GM10847 (cell line): ENCODE measurements at regions not wholly inside any gene's neighbourhood (a gene's known extent, or its start where the extent isn't known, plus 50 kb on each side); places are given as distances from the start of the nearest gene placed in this dataset.

Experiments
- POLR2A ChIP-seq: IDR thresholded peaks from 2 replicates; pipeline ENCODE4 v1.6.1; 2011; ENCODE audit not compliant: insufficient read length; ENCODE audit errors: extremely low read depth

- TF ChIP-seq POLR2A = no peak
Observed at GRCh38 chr20:1786486-1786885, 108.7 kb upstream of the SIRPA start.

GRCh38 chr20:1784586-1784985, 110.6 kb upstream of the SIRPA start:
- no peak for TF ChIP-seq POLR2A

- TF ChIP-seq POLR2A = no peak
Observed at GRCh38 chr20:1783245-1783644, 112.0 kb upstream of the SIRPA start.

- no peak for TF ChIP-seq POLR2A
Observed at GRCh38 chr20:1782181-1782580, 113.0 kb upstream of the SIRPA start.

- no peak for TF ChIP-seq POLR2A
Observed at GRCh38 chr20:1779567-1779966, 115.6 kb upstream of the SIRPA start.

GRCh38 chr20:1778338-1778737, 116.9 kb upstream of the SIRPA start:
- TF ChIP-seq POLR2A = no peak

- no peak for TF ChIP-seq POLR2A
Observed at GRCh38 chr20:1777476-1777820, 117.8 kb upstream of the SIRPA start.

- TF ChIP-seq POLR2A = no peak
Observed at GRCh38 chr20:1776681-1777475, 118.3 kb upstream of the SIRPA start.

- no peak for TF ChIP-seq POLR2A
Observed at GRCh38 chr20:1775117-1775516, 117.5 kb upstream of the SIRPG start.

GRCh38 chr20:1774479-1774878, 116.9 kb upstream of the SIRPG start:
- TF ChIP-seq POLR2A = no peak

- TF ChIP-seq POLR2A = no peak
Observed at GRCh38 chr20:1773816-1774215, 116.2 kb upstream of the SIRPG start.

- no peak for TF ChIP-seq POLR2A
Observed at GRCh38 chr20:1769491-1769890, 111.9 kb upstream of the SIRPG start.

GRCh38 chr20:1766731-1767130, 109.2 kb upstream of the SIRPG start:
- no peak for TF ChIP-seq POLR2A

GRCh38 chr20:1764136-1765033, 106.8 kb upstream of the SIRPG start:
- TF ChIP-seq POLR2A = no peak

- TF ChIP-seq POLR2A = no peak
Observed at GRCh38 chr20:1761598-1761997, 104.0 kb upstream of the SIRPG start.

- no peak for TF ChIP-seq POLR2A
Observed at GRCh38 chr20:1761116-1761515, 103.5 kb upstream of the SIRPG start.
